CD4-positive, alpha-beta T cell treated with Interleukin-17A for 4 hours (primary cell): ENCODE measurements at regions not wholly inside any gene's neighbourhood (a gene's known extent, or its start where the extent isn't known, plus 50 kb on each side); places are given as distances from the start of the nearest gene placed in this dataset.

Experiments
- DNase-seq: peaks from one replicate; pipeline ENCODE4 v3.0.0-alpha.2; 2020; ENCODE audit warnings: mixed read lengths

DNA sequence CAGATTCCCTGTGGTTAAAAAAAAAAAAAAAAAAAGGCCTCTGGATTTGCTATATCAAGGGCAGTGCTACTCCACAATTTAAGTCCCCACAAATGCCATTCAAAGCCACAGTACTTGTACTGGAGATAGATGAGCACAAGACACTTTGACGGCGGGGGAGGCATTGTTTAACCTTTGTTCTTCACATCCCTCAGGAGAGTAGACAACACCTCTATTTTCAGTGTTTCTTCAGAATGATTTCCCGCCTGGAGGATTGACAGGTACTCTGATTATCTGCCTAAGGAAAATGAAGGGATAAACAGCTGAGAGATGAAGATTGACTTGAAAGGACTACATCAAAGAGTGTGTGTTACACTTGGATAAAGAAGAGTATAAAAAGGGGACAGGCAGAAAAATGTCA lies 58.7 kb downstream of the OTOL1 start:
- no peak for DNase-seq

- DNase-seq, result no peak
These were observed 59.9 kb downstream of the OTOL1 start for GRCh38 chr3:161556533-161556932.

DNA sequence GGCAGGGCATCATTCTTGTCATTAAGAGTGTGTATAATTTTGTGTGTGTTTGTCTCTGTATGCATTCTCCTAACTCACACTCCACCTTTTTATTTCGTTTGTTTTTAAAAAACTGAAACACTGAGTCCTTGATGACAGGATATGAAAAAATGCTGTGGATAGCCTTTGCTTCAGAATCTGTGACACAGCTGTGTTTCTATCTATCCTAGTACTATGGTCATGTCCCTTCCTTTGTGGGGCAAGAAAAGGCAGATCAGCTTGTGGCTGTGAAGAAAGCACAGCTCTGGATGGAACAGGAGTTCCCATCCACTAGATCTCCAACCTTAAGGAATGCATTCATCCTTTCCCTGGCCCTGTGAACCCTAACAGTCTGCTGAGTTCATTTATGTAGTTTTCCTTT lies 60.3 kb downstream of the OTOL1 start:
- DNase-seq, result no peak

- DNase-seq, result no peak
These were observed 61.0 kb downstream of the OTOL1 start for GRCh38 chr3:161557445-161558150.

DNA sequence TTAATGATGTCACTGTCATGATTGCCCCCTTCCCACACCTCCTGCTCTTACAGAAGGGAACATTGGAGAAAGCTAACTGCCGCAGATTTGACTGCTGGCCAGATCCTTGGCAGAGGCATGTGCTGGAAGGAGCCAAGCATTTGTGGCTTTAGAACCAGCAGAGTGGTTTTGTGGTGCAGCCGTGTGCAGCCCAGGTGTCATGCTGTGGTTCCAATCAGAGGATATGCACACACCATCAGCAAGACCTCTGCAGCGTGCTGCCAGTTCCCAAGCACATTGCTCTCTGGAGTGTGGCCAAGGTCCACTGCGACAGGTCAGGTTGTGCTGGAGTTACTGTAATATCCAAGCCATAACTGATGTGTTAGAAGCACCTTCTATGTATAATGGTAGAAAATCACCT lies 61.6 kb downstream of the OTOL1 start:
- DNase-seq, result no peak

DNA sequence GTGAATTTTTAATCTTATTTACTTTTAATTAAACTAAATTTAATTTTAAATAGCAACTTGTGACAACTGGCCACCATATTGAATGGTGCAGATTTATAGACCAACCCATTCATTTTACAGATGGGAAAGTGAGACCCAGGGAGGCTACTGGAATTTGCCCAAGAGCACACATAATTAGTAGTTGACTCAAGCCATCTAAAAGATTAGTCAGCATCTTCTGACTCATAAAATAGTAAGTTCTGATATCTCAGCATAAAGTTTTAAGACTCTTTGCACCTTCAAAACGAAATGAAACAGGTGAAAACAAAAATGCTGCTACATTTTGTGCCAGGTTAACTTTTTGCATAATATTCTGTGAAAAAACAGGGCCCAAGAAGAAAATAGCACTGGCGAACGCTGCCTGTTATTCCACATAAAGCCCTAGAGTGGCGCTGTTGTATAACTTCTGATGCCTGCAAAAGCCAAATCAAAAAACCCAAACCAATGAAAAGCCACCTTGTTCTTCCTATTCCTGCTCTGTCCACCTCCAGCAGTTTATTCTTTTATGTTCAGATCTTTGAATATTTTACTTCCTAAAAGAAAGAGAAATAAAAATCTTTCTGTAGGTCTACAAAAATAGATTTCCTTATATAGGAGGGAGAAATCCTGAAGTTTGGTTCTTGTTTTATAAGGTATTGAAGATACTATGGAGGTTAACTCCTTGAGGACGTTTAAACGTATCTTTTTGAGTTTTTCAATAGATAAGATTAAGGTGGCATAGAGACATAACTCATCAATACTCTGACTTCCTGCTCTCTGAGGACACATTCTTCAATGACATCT lies 62.8 kb downstream of the OTOL1 start:
- no peak for DNase-seq

GRCh38 chr3:161560008-161560637 lies 63.5 kb downstream of the OTOL1 start:
- no peak for DNase-seq

DNA sequence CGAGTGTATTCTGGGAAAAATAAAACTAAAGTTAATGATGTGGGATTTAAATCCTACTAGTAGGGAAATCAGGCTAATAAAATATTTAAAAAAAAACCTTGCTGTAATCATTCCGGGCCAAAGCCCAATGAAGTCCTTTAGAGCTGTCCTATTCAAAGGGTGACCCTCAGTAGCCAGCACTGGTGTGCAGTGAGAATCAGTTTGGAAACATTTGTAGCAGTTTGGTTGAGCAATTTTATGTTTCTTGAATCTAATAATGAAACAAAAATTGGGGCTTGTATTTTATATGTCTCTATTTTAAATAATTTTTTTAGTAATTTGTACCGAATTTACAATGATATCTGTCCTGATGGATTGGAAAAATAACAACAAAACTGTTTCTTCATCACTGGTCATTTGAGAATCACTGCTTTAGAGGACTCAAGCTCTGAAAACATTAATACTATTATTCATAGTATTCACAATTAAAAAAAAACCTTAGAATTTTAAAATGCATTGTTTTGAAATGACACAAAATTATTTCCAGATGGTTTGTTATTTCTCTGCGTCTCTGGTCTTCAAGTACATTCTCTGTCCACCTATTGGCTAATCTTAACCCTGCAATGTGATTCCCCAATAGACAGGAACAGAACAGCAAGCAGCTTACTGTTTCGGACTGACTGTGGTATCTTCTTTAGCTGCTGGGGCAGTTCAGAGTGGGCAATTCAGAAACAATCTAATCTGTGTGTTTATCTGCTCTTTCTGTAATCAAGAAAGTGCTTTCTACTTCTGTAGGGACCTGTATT lies 71.2 kb downstream of the OTOL1 start:
- DNase-seq, result no peak

DNA sequence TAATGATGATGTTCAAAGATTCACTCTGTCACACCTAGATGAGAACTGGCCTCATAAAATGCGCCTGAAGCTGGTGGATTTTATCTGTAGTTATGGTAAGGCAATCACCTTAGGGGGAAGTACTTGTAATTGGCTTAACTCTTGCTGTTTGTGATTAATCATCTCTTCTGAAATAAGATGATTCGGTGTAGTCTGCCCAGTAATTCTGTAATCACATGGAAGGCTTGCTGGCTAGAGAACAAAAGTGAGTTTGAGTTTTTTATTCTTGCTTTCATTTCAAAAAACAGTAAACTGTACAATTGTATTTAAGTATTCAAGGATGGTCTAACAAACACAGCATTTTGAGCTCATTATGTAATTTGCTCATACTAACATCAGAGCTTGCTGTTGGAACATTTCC lies 72.1 kb downstream of the OTOL1 start:
- no peak for DNase-seq

DNA sequence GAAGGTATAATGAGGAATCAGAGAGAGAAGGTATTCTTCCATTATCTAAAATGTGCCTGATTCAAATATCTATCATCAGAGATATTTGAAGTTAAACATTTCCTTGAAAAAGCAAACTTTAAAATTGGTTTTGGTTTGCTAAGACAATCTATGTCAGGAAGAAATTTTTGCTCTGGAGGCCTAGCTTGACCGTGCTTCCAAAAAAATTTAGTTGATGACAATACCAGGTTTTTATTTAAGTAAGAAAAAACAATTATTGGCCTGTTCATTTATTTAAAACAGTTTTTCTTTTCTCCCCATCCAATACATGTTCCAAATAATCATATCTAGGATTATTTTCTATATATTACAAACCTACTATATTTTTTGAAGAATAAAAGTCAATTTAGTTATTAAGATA lies 75.3 kb downstream of the OTOL1 start:
- no peak for DNase-seq

DNA sequence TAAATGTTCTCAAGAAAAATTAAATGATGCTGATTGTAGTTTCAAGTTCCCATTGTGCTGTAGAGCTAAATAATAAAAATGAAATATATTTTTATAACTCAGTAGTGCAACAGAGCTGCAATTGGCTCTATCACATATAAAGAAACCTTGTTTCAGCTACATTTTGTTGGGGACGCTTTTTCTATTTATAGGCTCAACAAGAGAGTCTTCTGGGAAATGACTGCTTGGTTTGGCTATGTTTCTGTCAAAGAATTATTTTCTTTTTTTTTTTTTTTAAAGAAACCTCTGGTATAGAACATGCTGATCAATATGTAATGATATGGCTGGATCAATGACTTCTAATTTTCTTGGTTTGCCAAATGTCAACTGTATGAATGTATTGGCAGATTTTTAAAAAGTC lies 76.5 kb downstream of the OTOL1 start:
- no peak for DNase-seq

DNA sequence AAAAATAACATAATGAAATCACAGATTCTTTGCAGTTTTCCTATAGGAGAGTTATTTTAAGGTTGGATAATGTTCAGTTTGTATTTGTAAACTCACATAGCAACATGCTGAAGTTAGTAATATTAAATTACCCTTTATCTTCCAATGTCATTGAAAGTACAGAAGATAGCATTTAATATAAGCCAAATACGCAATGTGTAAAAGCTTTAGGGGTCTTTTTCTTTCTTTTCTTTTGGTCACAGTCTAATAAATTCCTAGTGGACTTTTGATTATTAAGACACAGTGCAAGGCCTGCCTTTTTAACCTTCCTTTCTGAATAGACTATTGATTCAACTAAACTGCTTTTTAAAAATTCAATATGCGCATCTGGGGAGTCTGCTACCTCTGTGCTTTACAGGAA lies 79.3 kb downstream of the OTOL1 start:
- no peak for DNase-seq

DNA sequence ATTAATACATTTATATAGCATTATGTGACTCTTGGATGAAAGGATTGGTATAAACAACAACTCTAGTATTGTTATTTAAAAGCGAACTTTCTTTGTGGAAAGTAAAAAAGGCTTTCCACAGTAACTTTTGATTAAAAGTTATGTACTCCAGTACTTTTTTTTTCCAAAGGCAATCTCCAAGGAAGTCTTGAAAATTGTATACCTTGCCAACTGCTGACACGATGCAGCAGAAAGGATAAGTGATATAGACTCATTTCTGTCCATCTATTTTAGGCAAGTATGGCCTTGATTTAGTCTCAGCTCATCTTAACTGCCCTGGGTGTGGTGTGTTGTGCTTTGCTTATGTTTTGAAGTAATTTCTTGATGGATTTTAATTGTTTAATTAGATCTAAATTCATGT lies 79.7 kb downstream of the OTOL1 start:
- no peak for DNase-seq

DNA sequence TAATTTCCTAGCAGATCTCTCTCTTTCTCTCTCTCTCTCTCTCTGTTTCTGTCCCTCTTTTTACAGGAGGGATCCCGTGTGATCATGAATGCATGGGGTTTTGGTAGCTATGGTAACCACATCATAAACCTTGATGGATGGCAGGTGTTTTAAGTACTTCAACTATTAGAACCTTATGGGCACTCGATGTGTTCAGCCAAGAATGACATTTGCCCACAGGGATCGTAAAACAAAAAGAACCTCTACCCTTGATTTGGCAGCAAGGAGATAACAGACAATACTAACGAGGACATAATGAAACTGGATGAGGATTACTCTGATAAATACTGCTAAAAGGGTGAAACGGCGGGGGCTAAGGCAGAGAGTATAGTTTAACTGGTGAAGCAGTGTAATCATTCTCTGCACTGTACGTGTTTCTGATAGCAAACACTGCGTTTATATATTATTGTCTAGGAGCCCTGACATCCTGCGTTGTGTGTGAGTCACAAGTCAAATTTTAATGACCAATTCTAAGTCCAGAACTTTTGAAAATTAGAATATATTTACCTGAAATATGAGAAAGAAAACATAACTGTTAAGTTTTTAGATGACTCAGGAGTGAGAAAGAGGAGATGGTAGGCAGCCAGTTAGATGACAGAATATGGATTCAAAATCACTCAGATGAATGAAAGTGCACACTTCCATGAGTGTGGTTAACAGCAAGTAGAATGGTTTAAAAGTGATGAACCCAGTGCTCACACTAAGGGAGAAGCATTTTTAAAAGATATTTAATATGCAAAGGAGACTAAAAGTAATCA lies 80.3 kb downstream of the OTOL1 start:
- DNase-seq, result no peak

DNA sequence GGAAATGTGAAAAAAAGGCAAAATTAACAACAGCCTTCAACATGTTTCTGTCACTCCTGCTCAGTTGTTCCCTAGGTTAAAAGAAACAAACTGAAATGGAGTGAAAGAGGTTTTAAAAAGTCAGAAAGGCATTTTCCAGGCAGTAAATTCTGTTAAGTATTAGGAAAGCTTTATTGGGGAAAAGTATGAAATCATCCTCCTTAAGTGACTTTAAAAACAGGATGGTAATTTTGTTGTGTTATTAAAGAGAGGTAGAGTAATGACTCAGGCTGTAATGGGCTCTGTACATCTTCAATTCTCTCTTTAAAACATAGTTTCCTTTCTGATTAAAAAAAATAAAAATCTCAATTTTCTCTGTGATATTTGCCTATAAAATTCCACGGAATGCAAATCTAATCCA lies 81.1 kb downstream of the OTOL1 start:
- no peak for DNase-seq

DNA sequence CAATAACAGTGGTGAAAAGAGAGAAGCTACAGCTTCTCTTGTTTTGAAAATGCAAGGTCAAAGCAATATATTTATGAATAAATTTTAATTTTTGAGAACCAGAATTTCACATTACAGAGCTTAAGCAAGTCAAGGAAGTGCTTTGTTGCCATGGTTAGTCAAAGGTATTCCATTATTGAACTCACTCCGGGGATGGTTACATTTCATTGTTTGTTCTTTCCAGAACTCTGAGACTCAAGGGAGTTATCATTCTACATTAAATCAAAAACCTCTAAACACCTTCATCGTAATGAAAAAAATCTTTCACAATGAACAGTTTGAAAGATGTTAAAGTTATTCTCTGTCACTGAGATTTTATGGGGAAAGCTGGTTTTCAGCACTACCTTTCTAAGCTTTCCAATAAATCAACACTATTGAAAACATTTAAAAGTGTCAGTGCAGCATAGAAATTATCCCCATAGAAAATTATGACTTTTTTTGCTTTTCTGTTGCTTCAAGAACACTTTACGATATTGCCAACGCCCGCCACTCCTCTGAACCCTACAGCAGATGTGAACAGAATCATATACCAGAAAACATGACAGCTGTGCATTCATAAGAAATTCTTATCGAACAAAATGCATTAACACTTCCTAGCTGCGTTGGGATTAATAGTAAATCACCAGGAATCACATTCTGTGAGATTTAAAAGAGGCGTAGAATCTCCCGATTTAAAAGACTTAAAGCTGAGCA lies 83.0 kb downstream of the OTOL1 start:
- DNase-seq, result no peak

DNA sequence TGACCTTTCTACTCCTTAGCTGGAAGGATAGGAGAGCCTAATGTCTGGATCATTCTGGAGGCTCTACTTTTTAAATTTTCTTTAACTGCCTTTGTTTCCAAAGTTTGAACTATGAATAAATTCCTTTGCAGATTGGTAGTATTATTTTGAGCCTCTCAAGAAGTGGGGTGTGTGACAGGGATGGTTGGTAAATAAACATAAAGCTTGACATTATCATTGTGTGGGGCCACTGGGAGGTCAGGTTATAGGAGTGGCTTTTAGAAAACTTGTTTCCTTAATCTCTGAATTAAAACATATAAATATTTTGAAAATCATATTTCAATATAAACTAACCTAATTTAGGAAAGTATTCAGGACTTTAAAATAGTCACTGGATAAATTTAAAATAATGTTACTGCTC lies 89.3 kb downstream of the OTOL1 start:
- DNase-seq, result no peak

DNA sequence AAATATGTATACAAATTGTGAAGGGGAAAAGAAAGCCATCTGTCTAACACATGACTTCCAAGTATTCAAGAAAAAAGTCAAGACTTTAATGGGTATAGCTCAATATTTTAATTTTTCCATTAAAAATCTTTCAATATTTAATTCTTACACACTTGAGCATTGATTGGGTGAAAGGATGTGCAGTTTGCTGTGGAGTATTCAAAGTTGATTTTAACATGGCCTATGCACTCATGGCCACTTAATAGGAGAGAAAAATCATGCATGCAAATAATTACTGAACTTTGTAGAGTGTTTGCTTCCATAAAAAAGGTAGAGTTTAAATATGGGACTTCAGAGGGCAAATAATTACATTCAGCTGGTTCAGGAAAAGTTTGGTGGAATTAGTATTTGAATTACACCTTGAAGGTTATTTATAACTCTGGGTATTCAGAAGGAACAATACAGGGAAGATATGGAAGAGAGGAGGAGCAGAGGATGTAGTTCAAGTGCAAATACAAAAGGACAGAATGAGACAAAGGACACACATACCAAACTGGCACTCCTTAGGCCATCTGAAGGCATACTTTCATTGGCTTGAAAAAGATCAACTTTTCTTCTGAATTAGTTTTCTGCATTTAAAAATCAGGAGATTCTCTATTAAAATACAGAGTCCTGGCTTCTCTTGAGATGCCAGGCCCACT lies 90.1 kb downstream of the OTOL1 start:
- DNase-seq, result no peak

DNA sequence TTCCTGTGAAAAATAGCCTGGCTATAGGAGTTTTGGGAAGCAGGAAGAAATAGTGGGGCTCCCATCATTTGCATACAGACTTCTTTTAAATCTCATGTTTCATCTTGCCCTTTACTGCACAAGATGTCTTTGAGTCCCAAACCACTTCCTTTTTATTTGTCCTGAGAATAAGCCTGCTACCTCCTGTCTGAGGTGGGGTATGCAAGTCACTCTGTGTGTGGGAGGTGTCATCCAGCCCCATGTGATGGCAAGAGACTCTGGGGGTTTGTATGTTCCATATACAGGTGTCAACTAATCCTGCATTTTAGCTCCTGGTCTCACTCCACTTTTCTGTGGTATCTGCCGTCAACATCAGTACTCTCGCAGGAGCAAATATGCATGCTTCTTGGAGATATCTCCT lies 102.0 kb downstream of the OTOL1 start:
- DNase-seq, result no peak

DNA sequence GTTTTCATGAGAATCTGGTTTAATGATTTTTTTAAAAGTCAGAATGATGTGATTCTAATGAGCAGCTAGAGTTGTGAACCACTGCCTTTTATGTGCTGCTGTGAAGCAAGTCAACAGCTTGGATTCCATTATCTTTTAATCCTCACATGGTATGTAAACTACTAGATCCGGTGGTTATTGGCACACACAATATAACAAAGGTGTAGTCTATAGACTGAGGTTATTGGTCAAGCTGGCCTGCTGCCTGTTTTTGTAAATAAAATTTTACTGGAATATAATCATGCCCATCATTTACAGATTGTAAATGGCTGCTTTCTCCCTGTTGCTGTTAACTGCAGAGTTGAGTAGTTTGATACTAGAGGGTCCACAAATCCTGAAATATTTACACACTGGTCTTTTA lies 103.1 kb downstream of the OTOL1 start:
- DNase-seq, result no peak

DNA sequence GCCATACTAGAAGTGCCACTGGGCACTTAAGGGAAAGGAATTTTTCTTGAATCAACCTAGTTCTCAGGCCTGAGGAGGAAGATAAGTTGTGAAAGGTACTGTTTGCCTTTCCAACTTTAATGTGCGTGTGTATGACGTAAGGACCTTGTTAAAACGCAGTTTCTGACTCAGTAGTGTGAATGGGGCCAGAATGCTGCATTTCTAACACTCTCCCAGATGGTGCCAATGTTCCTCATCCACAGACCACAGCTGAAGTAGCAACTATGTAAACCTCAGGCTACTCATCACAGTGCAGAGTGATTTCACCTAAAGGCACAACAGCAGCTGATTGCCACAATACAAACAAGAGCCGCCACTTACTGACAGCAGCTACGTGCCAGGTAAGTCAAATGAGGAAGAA lies 103.6 kb downstream of the OTOL1 start:
- DNase-seq, result no peak
